Calu3 (cell line): ENCODE measurements at regions not wholly inside any gene's neighbourhood (a gene's known extent, or its start where the extent isn't known, plus 50 kb on each side); places are given as distances from the start of the nearest gene placed in this dataset.
A peak's percentile ranks its signal among the peaks of the same experiment; 100 is the strongest.

Experiments used
- BruUV-seq: library from RNA; stranded (reverse); fragments of 400-500 nt; replicated peaks from 2 replicates; lab custom pipeline; 2021; lab: Mats Ljungman, UMichigan
- CTCF ChIA-PET: fragments of 300-600 bp; sonication (Branson Sonifier 250); formaldehyde crosslinking; loops from one replicate; lab custom pipeline; 2022; ENCODE audit warnings: antibody characterized with exemption; lab: Charles Lee
- DNase-seq: peaks from one replicate; pipeline ENCODE4 v3.0.0; 2022
- H3K27ac Mint-ChIP-seq: one replicate; pipeline ENCODE4 v1.8.0; 2022; ENCODE audit warnings: mixed read lengths; ENCODE audit not compliant: unreplicated experiment
- H3K27me3 Mint-ChIP-seq: one replicate; pipeline ENCODE4 v1.8.0; 2022; ENCODE audit warnings: mixed read lengths; ENCODE audit not compliant: unreplicated experiment
- H3K36me3 Mint-ChIP-seq: one replicate; pipeline ENCODE4 v1.8.0; 2022; ENCODE audit warnings: mild to moderate bottlenecking, moderate library complexity, mixed read lengths; ENCODE audit not compliant: insufficient read depth, unreplicated experiment
- H3K4me1 Mint-ChIP-seq: one replicate; pipeline ENCODE4 v1.8.0; 2022; ENCODE audit warnings: mild to moderate bottlenecking, low read depth, mixed read lengths; ENCODE audit not compliant: unreplicated experiment
- H3K4me3 Mint-ChIP-seq: one replicate; pipeline ENCODE4 v1.8.0; 2022; ENCODE audit warnings: mild to moderate bottlenecking, low read depth, moderate library complexity, mixed read lengths; ENCODE audit not compliant: unreplicated experiment
- H3K9me3 Mint-ChIP-seq: one replicate; pipeline ENCODE4 v1.8.0; 2022; ENCODE audit warnings: low read depth, mixed read lengths; ENCODE audit not compliant: unreplicated experiment
- CTCF ChIP-seq: fragments of 200-600 bp; IDR thresholded peaks from one replicate; pipeline ENCODE4 v1.8.0; 2022; ENCODE audit warnings: antibody characterized with exemption; ENCODE audit not compliant: unreplicated experiment
- intact Hi-C: fragments of 100-400 bp; cut with micrococcal nuclease; formaldehyde crosslinking; loops from one replicate; pipeline ENCODE4 v1.10.0; 2022; ENCODE audit not compliant: unreplicated experiment

- H3K9me3 Mint-ChIP-seq: no peaks in the 10 kb centered on the region
- no peaks in the 10 kb centered on the region for H3K27me3 Mint-ChIP-seq
- TF ChIP-seq CTCF: no peak
- H3K27ac Mint-ChIP-seq: no peak overlapping the region
- DNase-seq: peak; percentile 39
- no TSS peak for BruUV-seq
- no peak overlapping the region for H3K4me3 Mint-ChIP-seq
- H3K4me1 Mint-ChIP-seq: no peaks in the 10 kb centered on the region
- H3K36me3 Mint-ChIP-seq: no peaks in the 10 kb centered on the region
- intact Hi-C loops: loop anchor here (1.0 to 2.0 kb wide), 2 partner anchors 208 to 383 kb away; no protein-coding TSS in a partner anchor
- CTCF ChIA-PET: interaction anchor here (1.1 kb wide), 1 partner anchor 208 kb away, joined by 4 read pairs; no protein-coding TSS in a partner anchor
These were observed 810.3 kb downstream of the VGLL3 start for GRCh38 chr3:86180696-86181095.

GRCh38 chr3:86178095-86178494 is 812.9 kb downstream of the VGLL3 start:
- CTCF ChIA-PET: no interaction called here
- Mint-ChIP-seq H3K27ac (no peak overlapping the region), H3K4me3 (no peak overlapping the region), H3K27me3 (no peaks in the 10 kb centered on the region), H3K36me3 (no peaks in the 10 kb centered on the region), H3K4me1 (no peaks in the 10 kb centered on the region), H3K9me3 (no peaks in the 10 kb centered on the region)
- no TSS peak for BruUV-seq
- no peak for TF ChIP-seq CTCF
- no peak for DNase-seq
- intact Hi-C loops: loop anchor here (10.0 kb wide), 1 partner anchor 57 kb away; no protein-coding TSS in a partner anchor

DNA sequence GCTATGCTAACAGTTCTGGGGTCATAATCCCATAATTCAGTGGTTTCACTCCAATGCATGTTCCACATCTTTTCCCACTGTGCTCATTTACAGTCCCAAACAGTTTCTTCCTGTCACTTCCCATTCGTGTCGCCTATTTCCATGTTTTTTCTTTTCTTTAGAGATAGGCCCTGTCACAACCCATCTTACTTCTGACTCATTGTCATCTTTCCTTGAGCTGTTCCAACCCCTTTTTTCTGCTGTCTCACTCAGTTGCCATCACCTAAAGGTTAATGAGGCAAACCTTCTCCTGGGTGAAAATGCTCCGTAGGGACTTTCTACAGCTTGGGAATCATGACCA is 814.5 kb downstream of the VGLL3 start:
- DNase-seq: no peak
- BruUV-seq: no TSS peak
- no peaks in the 10 kb centered on the region for H3K36me3 Mint-ChIP-seq
- CTCF ChIA-PET: no interaction called here
- H3K4me1 Mint-ChIP-seq: no peaks in the 10 kb centered on the region
- H3K9me3 Mint-ChIP-seq: peaks cover 2% of the 10 kb centered on the region
- intact Hi-C loops: loop anchor here (10.0 kb wide), 1 partner anchor 58 kb away; no protein-coding TSS in a partner anchor
- no peak for TF ChIP-seq CTCF
- H3K4me3 Mint-ChIP-seq: no peak overlapping the region
- no peaks in the 10 kb centered on the region for H3K27me3 Mint-ChIP-seq
- H3K27ac Mint-ChIP-seq: no peak overlapping the region

DNA sequence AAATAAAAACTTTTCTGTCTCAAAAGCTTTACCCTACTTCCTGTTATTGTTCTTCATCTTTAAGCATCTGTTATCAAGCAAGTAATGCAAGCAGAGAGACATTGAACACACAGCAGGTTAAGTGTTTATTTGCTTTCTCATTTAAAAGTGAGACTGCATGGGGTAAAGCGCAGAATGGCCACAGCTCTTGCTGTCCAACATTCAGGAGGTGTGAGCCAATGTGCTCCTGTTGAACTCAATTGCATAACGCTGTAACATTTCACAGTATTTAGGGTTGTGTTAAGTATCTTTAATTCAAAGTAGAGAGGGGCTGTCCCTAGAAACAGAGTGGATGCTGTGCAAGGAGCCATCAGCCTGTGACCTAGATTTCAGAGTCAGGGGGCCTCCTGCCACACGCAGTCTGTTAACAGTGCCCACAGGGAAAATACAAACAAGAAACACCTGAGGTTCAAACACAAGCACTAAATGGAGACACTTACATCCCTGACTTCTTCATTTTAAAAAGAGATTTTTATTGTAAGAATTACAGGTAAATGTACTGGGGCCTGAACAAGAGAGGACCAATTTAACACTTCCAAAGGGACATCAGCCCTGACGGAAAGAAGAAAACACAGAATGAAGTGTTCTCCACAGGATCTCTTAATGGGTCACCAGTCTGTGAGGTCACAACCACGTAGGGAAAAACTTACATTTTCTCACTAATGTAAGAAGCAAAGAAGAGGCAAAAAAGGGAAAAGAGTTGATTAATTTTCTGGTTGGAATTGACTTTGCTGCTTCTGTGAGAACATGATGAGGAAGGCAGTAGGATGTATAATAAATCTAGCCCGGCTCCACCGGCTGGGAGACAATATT is 815.1 kb downstream of the VGLL3 start:
- Mint-ChIP-seq H3K27ac (no peak overlapping the region), H3K4me1 (no peaks in the 10 kb centered on the region)
- no peak for TF ChIP-seq CTCF

More for the DNA sequence above, 815.1 kb downstream of the VGLL3 start:
- no TSS peak for BruUV-seq
- no peak overlapping the region for H3K4me3 Mint-ChIP-seq
- intact Hi-C loops: loop anchor here (10.0 kb wide), 1 partner anchor 59 kb away; no protein-coding TSS in a partner anchor
- DNase-seq: no peak
- peaks cover 3% of the 10 kb centered on the region for H3K9me3 Mint-ChIP-seq
- no peaks in the 10 kb centered on the region for H3K36me3 Mint-ChIP-seq
- CTCF ChIA-PET: no interaction called here
- H3K27me3 Mint-ChIP-seq: no peaks in the 10 kb centered on the region
